22Rv1 (cell line): ENCODE measurements at regions not wholly inside any gene's neighbourhood (a gene's known extent, or its start where the extent isn't known, plus 50 kb on each side); places are given as distances from the start of the nearest gene placed in this dataset.
"Not testable (repeated sequence)": the region's sequence is repeated elsewhere in the genome, so short reads cannot be mapped to it uniquely, and the experiment has no call there.

Source experiments
- H3K27ac ChIP-seq: fragments of 450-650 bp; 2 replicates; pipeline ENCODE4 v1.5.1; 2017
- CTCF ChIP-seq: fragments of 450-650 bp; IDR thresholded peaks from 2 replicates; pipeline ENCODE4 v1.5.1; 2017; ENCODE audit warnings: mild to moderate bottlenecking
- ZFX ChIP-seq: fragments of 450-650 bp; IDR thresholded peaks from 2 replicates; pipeline ENCODE4 v1.6.1; 2017; ENCODE audit warnings: antibody characterized with exemption, borderline replicate concordance

GRCh38 chr5:5838493-5838892 is 416.0 kb downstream of the ICE1 start:
- H3K27ac ChIP-seq: no peak overlapping the region
- TF ChIP-seq CTCF (no peak), ZFX (no peak)

DNA sequence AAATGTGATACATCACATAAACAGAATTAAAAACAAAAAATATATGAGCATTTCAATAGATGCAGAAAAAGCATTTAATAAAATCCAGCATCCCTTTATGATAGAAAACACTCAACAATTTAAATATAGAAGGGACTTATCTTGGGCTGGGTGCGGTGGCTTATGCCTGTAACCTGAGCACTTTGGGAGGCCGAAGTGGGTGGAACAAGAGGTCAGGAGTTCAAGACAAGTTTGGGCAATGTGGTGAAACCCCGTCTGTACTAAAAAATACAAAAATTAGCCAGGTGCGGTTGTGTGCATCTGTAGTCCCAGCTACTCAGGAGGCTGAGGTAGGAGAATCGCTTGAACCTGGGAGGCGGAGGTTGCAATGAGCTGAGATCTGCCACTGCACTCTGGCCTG is 409.1 kb downstream of the ICE1 start:
- not testable (repeated sequence) for H3K27ac ChIP-seq

- H3K27ac ChIP-seq: no peak overlapping the region
- TF ChIP-seq CTCF (no peak), ZFX (no peak)
These were observed 406.1 kb downstream of the ICE1 start for GRCh38 chr5:5828619-5829018.

GRCh38 chr5:5826911-5827310 is 404.4 kb downstream of the ICE1 start:
- TF ChIP-seq CTCF (no peak), ZFX (no peak)

GRCh38 chr5:5822729-5823257 is 400.3 kb downstream of the ICE1 start:
- TF ChIP-seq ZFX: no peak
- no peak for TF ChIP-seq CTCF
- no peak overlapping the region for H3K27ac ChIP-seq

More at GRCh38 chr5:5826911-5827310, 404.4 kb downstream of the ICE1 start:
- no peak overlapping the region for H3K27ac ChIP-seq

- no peak overlapping the region for H3K27ac ChIP-seq
- TF ChIP-seq ZFX (no peak), CTCF (no peak)
These were observed 394.5 kb downstream of the ICE1 start for GRCh38 chr5:5816960-5817359.

DNA sequence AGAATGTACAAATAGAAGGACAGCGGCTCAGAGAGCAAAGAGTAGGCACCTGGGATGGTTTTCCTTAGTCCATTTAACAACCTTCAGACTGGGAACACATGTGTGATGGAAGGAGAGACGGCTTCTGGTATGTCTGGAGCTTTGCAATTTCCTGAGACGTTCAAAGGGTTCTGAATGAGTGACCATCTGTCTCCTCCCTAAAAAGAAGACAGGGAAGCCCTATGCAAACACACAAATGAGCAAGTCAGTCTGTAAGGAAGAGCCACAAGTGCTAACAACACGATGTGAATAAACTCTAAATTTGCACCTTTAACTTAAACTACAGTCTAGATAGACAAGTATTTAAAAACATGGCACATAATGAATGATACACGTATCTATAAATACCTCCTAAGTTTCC is 391.0 kb downstream of the ICE1 start:
- no peak for TF ChIP-seq CTCF
- TF ChIP-seq ZFX: no peak
- no peak overlapping the region for H3K27ac ChIP-seq

DNA sequence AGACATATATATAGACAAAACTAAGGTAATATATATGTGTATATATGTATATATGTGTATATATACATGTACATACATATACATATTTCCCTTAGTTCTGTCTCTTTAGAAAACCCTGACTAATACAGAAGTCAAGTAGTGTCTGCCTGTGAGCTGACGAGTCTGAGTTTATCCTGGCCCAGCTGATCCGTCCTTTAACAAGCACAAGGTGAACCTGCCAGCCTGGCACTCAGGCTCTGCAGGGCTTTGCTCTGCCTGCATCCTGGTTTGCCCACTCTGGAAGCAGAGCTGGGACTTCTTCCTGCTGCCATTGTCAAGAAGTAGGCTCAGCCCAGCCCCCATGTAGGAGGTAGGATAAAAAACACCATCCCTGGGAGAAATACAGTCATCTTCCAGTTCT is 388.0 kb downstream of the ICE1 start:
- no peak overlapping the region for H3K27ac ChIP-seq
- TF ChIP-seq ZFX (no peak), CTCF (no peak)
